ENCODE measurements at regions not wholly inside any gene's neighbourhood (a gene's known extent, or its start where the extent isn't known, plus 50 kb on each side); places are given as distances from the start of the nearest gene placed in this dataset.

- H2AK5ac ChIP-seq (ENCODE audit: insufficient read length, low read length) = no peak overlapping the region
- Mint-ChIP-seq H3K27me3 (ENCODE audit: low read depth) (no peaks in the 10 kb centered on the region), H3K36me3 (ENCODE audit: insufficient read depth in 1 of 3, low read depth in 3 of 3) (no peaks in the 10 kb centered on the region), H3K4me3 (no peak overlapping the region), H3K27ac (no peak overlapping the region), H3K4me1 (no peaks in the 10 kb centered on the region), H3K9me3 (no peaks in the 10 kb centered on the region)
- no peak overlapping the region for H3K4me2 ChIP-seq (ENCODE audit: insufficient read depth, insufficient read length, low read length)
- no peak overlapping the region for H2AFZ ChIP-seq (ENCODE audit: low read length)
- no peak overlapping the region for H2BK5ac ChIP-seq (ENCODE audit: insufficient read length, low read length)
- H4K20me1 ChIP-seq (ENCODE audit: control insufficient read depth, insufficient read depth, insufficient read length) = no peaks in the 10 kb centered on the region
- no peak overlapping the region for H3K27ac ChIP-seq (ENCODE audit: insufficient read length, low read depth, low read length)
- H4K5ac ChIP-seq (ENCODE audit: insufficient read length, low read depth, low read length) = no peak overlapping the region
- DNase-seq = no peak
- H3K27me3 ChIP-seq (ENCODE audit: insufficient read depth, low read length) = no peaks in the 10 kb centered on the region
- no peak overlapping the region for H2BK15ac ChIP-seq (ENCODE audit: low read depth, low read length)
- no peaks in the 10 kb centered on the region for H3K79me1 ChIP-seq (ENCODE audit: insufficient read depth, low read depth, low read length, poor library complexity, severe bottlenecking)
- WGBS (ENCODE audit: extremely low coverage, insufficient read length, low lambda C conversion rate) = no CpG with 5 or more reads among the region's 2 CpGs
- no peaks in the 10 kb centered on the region for H3K4me1 ChIP-seq (ENCODE audit: insufficient read depth, low read length)
- H3K56ac ChIP-seq (ENCODE audit: insufficient read length, low read depth, low read length) = no peak overlapping the region
- no peak overlapping the region for H2BK20ac ChIP-seq (ENCODE audit: low read depth, low read length, poor library complexity, severe bottlenecking)
- H2BK120ac ChIP-seq (ENCODE audit: low read depth, low read length, poor library complexity, severe bottlenecking) = no peak overlapping the region
- no peak overlapping the region for H2BK12ac ChIP-seq (ENCODE audit: insufficient read length, low read depth, low read length)
- no peaks in the 10 kb centered on the region for H3K23me2 ChIP-seq (ENCODE audit: insufficient read length, low read depth, low read length, poor library complexity, severe bottlenecking)
- H4K8ac ChIP-seq (replicated peaks; ENCODE audit: insufficient read length, low read depth, low read length) = no peak overlapping the region
- H3K9ac ChIP-seq (ENCODE audit: extremely low read depth, insufficient read length, low read length) = no peak overlapping the region
- no peak overlapping the region for H3K14ac ChIP-seq (ENCODE audit: insufficient read depth, low read length)
- H3K18ac ChIP-seq (ENCODE audit: insufficient read length, low read depth, low read length) = no peak overlapping the region
- TF ChIP-seq CTCF (conservative IDR thresholded peaks at IDR 0.05) = no peak
- H3T11ph ChIP-seq (ENCODE audit: low read length) = no peak overlapping the region
- no peaks in the 10 kb centered on the region for H3K9me3 ChIP-seq (ENCODE audit: control insufficient read depth, low read depth, low read length)
- H3K23ac ChIP-seq (ENCODE audit: insufficient read length, low read depth, low read length) = no peak overlapping the region
- H4K91ac ChIP-seq (ENCODE audit: insufficient read length, low read depth, low read length) = no peak overlapping the region
- H3K79me2 ChIP-seq (ENCODE audit: insufficient read depth, low read length) = no peaks in the 10 kb centered on the region
- no peak overlapping the region for H3K4ac ChIP-seq (ENCODE audit: low read depth, low read length)
Measured at GRCh38 chr2:208977582-208977981, 446.3 kb upstream of the MAP2 start.

Data from H9 (cell line).